HCT116 (cell line): ENCODE measurements at regions not wholly inside any gene's neighbourhood (a gene's known extent, or its start where the extent isn't known, plus 50 kb on each side); places are given as distances from the start of the nearest gene placed in this dataset.

ENCODE experiments used
- ATF3 ChIP-seq: IDR thresholded peaks from 2 replicates; pipeline ENCODE4 v1.6.1; 2012
- CTCF ChIP-seq, 3 experiments: fragments of 200-600 bp in 1 of 3; sonication (generic) in 1 of 3; IDR thresholded peaks in 2 of 3; conservative IDR thresholded peaks in 1 of 3; 2 replicates each; pipeline ENCODE4 v1.5.1; 2012 to 2017; ENCODE audit warnings: low read depth in 2 of 3, low read length in 2 of 3, antibody characterized with exemption in 1 of 3, borderline replicate concordance in 1 of 3, control low read depth in 1 of 3, mild to moderate bottlenecking in 1 of 3, mixed read lengths in 1 of 3, mixed run types in 1 of 3, moderate library complexity in 1 of 3; ENCODE audit not compliant: insufficient read depth in 1 of 3
- EGR1 ChIP-seq: IDR thresholded peaks from 2 replicates; pipeline ENCODE4 v1.6.1; 2012; ENCODE audit warnings: low read depth
- EZH2 ChIP-seq: fragments of 200-600 bp; sonication (generic); IDR thresholded peaks from 2 replicates; pipeline ENCODE4 v1.6.1; 2017; ENCODE audit warnings: antibody characterized with exemption, mixed run types
- MAX ChIP-seq: IDR thresholded peaks from 2 replicates; pipeline ENCODE4 v1.6.1; 2012
- POLR2A ChIP-seq: IDR thresholded peaks from 2 replicates; pipeline ENCODE4 v1.7.0; 2011; ENCODE audit warnings: borderline replicate concordance; ENCODE audit not compliant: insufficient read depth, insufficient read length; ENCODE audit errors: extremely low read depth
- POLR2AphosphoS5 ChIP-seq: IDR thresholded peaks from 2 replicates; pipeline ENCODE4 v1.6.1; 2011; ENCODE audit warnings: mild to moderate bottlenecking, low read depth, low read length, moderate library complexity
- SP1 ChIP-seq: IDR thresholded peaks from 2 replicates; pipeline ENCODE4 v1.6.1; 2012; ENCODE audit warnings: low read depth
- YY1 ChIP-seq: IDR thresholded peaks from 2 replicates; pipeline ENCODE4 v1.6.1; 2011; ENCODE audit warnings: low read length, low read depth, moderate library complexity, mild to moderate bottlenecking; ENCODE audit not compliant: insufficient replicate concordance; ENCODE audit errors: extremely low read depth

GRCh38 chr13:52968074-52968700, 60.4 kb upstream of the OLFM4 start:
- TF ChIP-seq CTCF (IDR thresholded peaks at IDR 0.05 in 2 of 3, conservative IDR thresholded peaks at IDR 0.05 in 1 of 3; ENCODE audit: borderline replicate concordance in 1 of 3, insufficient read depth in 1 of 3, low read depth in 2 of 3, low read length in 2 of 3) (peak; percentile 85 to 91 (median 90)), POLR2AphosphoS5 (no peak), POLR2A (no peak), ATF3 (no peak), EGR1 (no peak), MAX (no peak), SP1 (no peak), EZH2 (no peak), YY1 (no peak)
